H1 (cell line): ENCODE measurements at regions not wholly inside any gene's neighbourhood (a gene's known extent, or its start where the extent isn't known, plus 50 kb on each side); places are given as distances from the start of the nearest gene placed in this dataset.
"Not testable (repeated sequence)": the region's sequence is repeated elsewhere in the genome, so short reads cannot be mapped to it uniquely, and the experiment has no call there.

Experiments used
- CTCF ChIA-PET: fragments of 300-600 bp; sonication (Branson Sonifier 250); formaldehyde crosslinking; loops from one replicate; lab custom pipeline; 2021; ENCODE audit not compliant: partially characterized antibody; lab: Charles Lee
- POLR2A ChIA-PET: fragments of 300-600 bp; sonication (Branson Sonifier 250); formaldehyde crosslinking; loops from one replicate; lab custom pipeline; 2021; ENCODE audit warnings: inconsistent platforms; ENCODE audit not compliant: partially characterized antibody; lab: Charles Lee
- DNase-seq, 2 experiments: peaks; one replicate each; pipeline versions ENCODE4 v3.0.0 to v3.0.0-alpha.2; 2010 to 2022; ENCODE audit warnings: low spot score in 2 of 2, low read depth in 1 of 2, mixed read lengths in 1 of 2
- FAIRE-seq: peaks from 2 replicates; lab custom pipeline; 2011; peaks lifted over from hg19 to GRCh38; lab: Jason Lieb, UNC
- H2AFZ ChIP-seq: 2 replicates; pipeline ENCODE4 v1.8.1; 2012; ENCODE audit warnings: low read length, inconsistent platforms
- H2AK5ac ChIP-seq: 2 replicates; pipeline ENCODE4 v1.6.1; 2013; ENCODE audit warnings: low read depth, low read length
- H2BK120ac ChIP-seq: replicated peaks from 2 replicates; pipeline ENCODE3; 2013; ENCODE audit warnings: low read depth, low read length, inconsistent platforms
- H2BK12ac ChIP-seq: 2 replicates; pipeline ENCODE4 v1.6.1; 2013; ENCODE audit warnings: low read depth, low read length
- H2BK15ac ChIP-seq: 2 replicates; pipeline ENCODE4 v1.6.1; 2013; ENCODE audit warnings: low read length
- H2BK20ac ChIP-seq: 2 replicates; pipeline ENCODE4 v1.6.1; 2013; ENCODE audit warnings: low read length
- H2BK5ac ChIP-seq: 2 replicates; pipeline ENCODE4 v1.6.1; 2013; ENCODE audit warnings: low read depth, low read length
- H3K14ac ChIP-seq: 2 replicates; pipeline ENCODE4 v1.6.1; 2013; ENCODE audit warnings: inconsistent platforms; ENCODE audit not compliant: insufficient read length
- H3K18ac ChIP-seq: 2 replicates; pipeline ENCODE4 v1.6.1; 2013; ENCODE audit warnings: low read length; ENCODE audit errors: extremely low read depth
- H3K23ac ChIP-seq: 2 replicates; pipeline ENCODE4 v1.6.1; 2013; ENCODE audit warnings: inconsistent platforms; ENCODE audit not compliant: insufficient read length
- H3K23me2 ChIP-seq: 2 replicates; pipeline ENCODE4 v1.6.1; 2013; ENCODE audit warnings: low read depth, low read length
- H3K27ac ChIP-seq: 2 replicates; pipeline ENCODE4 v1.6.1; 2011; ENCODE audit warnings: low read depth, low read length, inconsistent platforms
- H3K27me3 ChIP-seq, 4 experiments: replicated peaks in 1 of 4; 1 replicate in 1 of 4; 2 replicates in 3 of 4; pipeline versions ENCODE4 v1.6.1 to v1.8.1; 2011 to 2013; ENCODE audit warnings: low read length in 3 of 4, mild to moderate bottlenecking in 3 of 4, inconsistent platforms in 2 of 4, mixed read lengths in 2 of 4, moderate library complexity in 1 of 4; ENCODE audit not compliant: control insufficient read depth in 3 of 4, insufficient read depth in 3 of 4; ENCODE audit errors: extremely low read depth in 1 of 4
- H3K36me3 ChIP-seq, 4 experiments: 2 replicates each; pipeline versions ENCODE4 v1.6.1 to v1.8.1; 2011 to 2013; ENCODE audit warnings: mild to moderate bottlenecking in 4 of 4, low read length in 3 of 4, moderate library complexity in 2 of 4, control low read depth in 1 of 4, inconsistent platforms in 1 of 4; ENCODE audit not compliant: insufficient read depth in 4 of 4, control insufficient read depth in 2 of 4
- H3K4ac ChIP-seq: replicated peaks from 2 replicates; pipeline ENCODE3; 2013; ENCODE audit warnings: low read length, low read depth, mixed read lengths, inconsistent platforms; ENCODE audit not compliant: insufficient read length
- H3K4me1 ChIP-seq, 4 experiments: replicated peaks in 1 of 4; 1 replicate in 1 of 4; 2 replicates in 3 of 4; pipeline versions ENCODE4 v1.6.1 to v1.8.1; 2011 to 2013; ENCODE audit warnings: low read length in 3 of 4, inconsistent platforms in 2 of 4, mixed read lengths in 1 of 4; ENCODE audit not compliant: insufficient read depth in 4 of 4, control insufficient read depth in 3 of 4
- H3K4me2 ChIP-seq, 2 experiments: 2 replicates each; pipeline versions ENCODE4 v1.6.1 to v1.8.1; 2011 to 2013; ENCODE audit warnings: low read depth in 2 of 2, low read length in 2 of 2, control low read depth in 1 of 2, inconsistent platforms in 1 of 2, mild to moderate bottlenecking in 1 of 2; ENCODE audit not compliant: insufficient read depth in 1 of 2
- H3K4me3 ChIP-seq, 4 experiments: fragments of 200-600, 300-600 bp in 1 of 4; sonication (generic), shearing (Covaris generic), sonication (Bioruptor Twin) in 1 of 4; 2 replicates each; pipeline versions ENCODE4 v1.5.1 to v1.8.1; 2011 to 2016; ENCODE audit warnings: low read length in 4 of 4, low read depth in 3 of 4, control low read depth in 2 of 4, inconsistent platforms in 2 of 4, mild to moderate bottlenecking in 2 of 4, mixed read lengths in 1 of 4, moderate library complexity in 1 of 4; ENCODE audit not compliant: insufficient read depth in 2 of 4; ENCODE audit errors: extremely low read depth in 1 of 4
- H3K56ac ChIP-seq: replicated peaks from 2 replicates; pipeline ENCODE3; 2013; ENCODE audit warnings: low read depth, mild to moderate bottlenecking, mixed read lengths, low read length, inconsistent platforms; ENCODE audit not compliant: insufficient read length
- H3K79me1 ChIP-seq: 2 replicates; pipeline ENCODE4 v1.6.1; 2013; ENCODE audit warnings: low read depth, low read length, control low read depth
- H3K79me2 ChIP-seq, 2 experiments: 2 replicates each; pipeline versions ENCODE4 v1.6.1 to v1.8.1; 2012 to 2013; ENCODE audit warnings: low read length in 2 of 2, mild to moderate bottlenecking in 2 of 2, inconsistent platforms in 1 of 2; ENCODE audit not compliant: insufficient read depth in 2 of 2, control insufficient read depth in 1 of 2
- H3K9ac ChIP-seq, 4 experiments: replicated peaks in 1 of 4; 1 replicate in 1 of 4; 2 replicates in 3 of 4; pipeline versions ENCODE4 v1.6.1 to v1.8.1; 2011 to 2013; ENCODE audit warnings: low read depth in 3 of 4, low read length in 3 of 4, control low read depth in 2 of 4, mild to moderate bottlenecking in 2 of 4, moderate library complexity in 2 of 4, inconsistent platforms in 1 of 4; ENCODE audit errors: extremely low read depth in 1 of 4
- H3K9me3 ChIP-seq, 2 experiments: 2 replicates each; pipeline versions ENCODE4 v1.6.1 to v1.8.1; 2012 to 2013; ENCODE audit warnings: mild to moderate bottlenecking in 2 of 2, moderate library complexity in 2 of 2, control low read depth in 1 of 2, inconsistent platforms in 1 of 2, low read depth in 1 of 2, low read length in 1 of 2, mixed read lengths in 1 of 2; ENCODE audit not compliant: insufficient read depth in 2 of 2
- H4K20me1 ChIP-seq, 2 experiments: replicated peaks in 1 of 2; 2 replicates each; pipeline versions ENCODE3 to v1.8.1; 2011 to 2013; ENCODE audit warnings: inconsistent platforms in 2 of 2, low read length in 2 of 2, mild to moderate bottlenecking in 1 of 2; ENCODE audit not compliant: insufficient read depth in 2 of 2, control insufficient read depth in 1 of 2
- H4K5ac ChIP-seq: 2 replicates; pipeline ENCODE4 v1.6.1; 2013; ENCODE audit warnings: low read length, low read depth, mixed read lengths, inconsistent platforms; ENCODE audit not compliant: insufficient read length
- H4K8ac ChIP-seq: 2 replicates; pipeline ENCODE4 v1.8.0; 2013; ENCODE audit warnings: mild to moderate bottlenecking, moderate library complexity, low read length, inconsistent platforms; ENCODE audit not compliant: insufficient read depth; ENCODE audit errors: extremely low read depth
- H4K91ac ChIP-seq: replicated peaks from 2 replicates; pipeline ENCODE3; 2013; ENCODE audit warnings: low read length, mixed read lengths, inconsistent platforms; ENCODE audit not compliant: insufficient read length
- WGBS, 2 experiments: shearing (Covaris generic) in 1 of 2; methylation state at CpG; one replicate each; pipeline versions ENCODE4 v1.1.6 to v1.1.7; 2013 to 2015; ENCODE audit warnings: low lambda C conversion rate in 2 of 2, mixed read lengths in 2 of 2, inconsistent platforms in 1 of 2, low coverage in 1 of 2, missing lambda C conversion rate in 1 of 2; ENCODE audit not compliant: insufficient replicate concordance in 2 of 2, insufficient coverage in 1 of 2, insufficient read length in 1 of 2; ENCODE audit errors: extremely low coverage in 1 of 2, missing lambda C conversion rate in 1 of 2; 5-methylcytosine and 5-hydroxymethylcytosine counted together

DNA sequence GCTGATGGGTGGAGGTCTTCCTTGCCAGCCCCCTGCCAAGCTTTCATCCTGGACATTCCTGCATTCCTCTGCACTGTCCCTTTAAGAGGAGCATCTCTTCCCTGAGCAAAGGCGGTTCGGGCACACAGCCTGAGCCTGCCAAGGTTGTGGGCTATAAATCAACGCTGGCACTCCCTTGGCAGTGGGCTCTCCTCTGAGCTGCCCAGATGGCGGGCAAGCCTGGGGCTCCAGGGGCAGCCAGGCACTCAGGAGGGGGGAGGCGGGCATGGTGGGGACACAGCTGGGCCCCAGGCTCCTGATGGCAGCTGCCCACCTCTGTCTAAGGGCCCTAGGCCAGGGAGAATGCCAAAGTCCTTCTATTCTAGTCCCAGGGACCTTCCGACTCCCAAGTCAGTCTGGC, 58.7 kb downstream of the HOXC4 start:
- H3K4ac ChIP-seq, H2BK20ac ChIP-seq, H4K8ac ChIP-seq, H4K91ac ChIP-seq, H3K18ac ChIP-seq, H2AK5ac ChIP-seq, H2BK12ac ChIP-seq, FAIRE-seq, H3K4me2 ChIP-seq, H3K36me3 ChIP-seq, POLR2A ChIA-PET, H3K56ac ChIP-seq, H3K23me2 ChIP-seq, H3K79me1 ChIP-seq, H3K4me1 ChIP-seq, H3K9me3 ChIP-seq, H3K23ac ChIP-seq, CTCF ChIA-PET, H3K9ac ChIP-seq, H3K79me2 ChIP-seq, H3K27ac ChIP-seq, H2AFZ ChIP-seq, H3K4me3 ChIP-seq, DNase-seq, H2BK5ac ChIP-seq, H2BK15ac ChIP-seq, H4K5ac ChIP-seq, H2BK120ac ChIP-seq, H4K20me1 ChIP-seq, H3K14ac ChIP-seq: not testable (repeated sequence)
- WGBS, 2 experiments, result 67% methylated on average over 2 of the region's 6 CpGs; no CpG with 5 or more reads in 1 of the 2 experiments
- H3K27me3 ChIP-seq, result peaks cover 23 to 31% (median 29%) of the 10 kb centered on the region in 4 experiments

DNA sequence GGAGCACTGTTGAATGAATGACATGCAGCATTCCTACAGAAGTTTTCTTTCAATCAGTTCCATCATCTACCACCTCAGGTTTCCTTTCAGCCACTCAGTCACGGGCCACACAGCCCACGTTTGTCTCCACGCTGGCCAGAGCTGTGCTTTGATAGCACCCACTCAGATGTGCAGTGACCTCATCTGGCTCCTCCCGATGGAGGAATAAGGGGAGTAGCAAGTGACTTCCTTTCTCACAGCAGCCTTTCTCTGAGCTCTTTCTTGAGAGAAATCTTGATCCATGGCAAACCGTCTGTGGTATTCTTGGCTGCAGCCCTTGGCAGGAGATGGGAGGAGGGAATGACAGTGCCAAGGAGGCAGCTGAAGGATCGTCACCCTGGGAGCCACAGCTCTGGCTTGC, 62.4 kb downstream of the HOXC4 start:
- H3K9ac ChIP-seq, H2AFZ ChIP-seq, H4K8ac ChIP-seq, H3K9me3 ChIP-seq, POLR2A ChIA-PET, H2BK15ac ChIP-seq, DNase-seq, H3K79me2 ChIP-seq, H4K5ac ChIP-seq, FAIRE-seq, H3K36me3 ChIP-seq, H3K56ac ChIP-seq, H2BK20ac ChIP-seq, H3K14ac ChIP-seq, H2BK12ac ChIP-seq, H2BK5ac ChIP-seq, H3K27ac ChIP-seq, H3K4me1 ChIP-seq, H3K4me2 ChIP-seq, H3K23ac ChIP-seq, H4K91ac ChIP-seq, H3K79me1 ChIP-seq, H3K4ac ChIP-seq, H3K4me3 ChIP-seq, H3K18ac ChIP-seq, H2BK120ac ChIP-seq, H4K20me1 ChIP-seq, H2AK5ac ChIP-seq, H3K23me2 ChIP-seq: not testable (repeated sequence)
- CTCF ChIA-PET, result interaction anchor here (1.1 kb wide), 3 partner anchors 45 to 310 kb away, joined by 3 to 4 read pairs (median 4); no protein-coding TSS in a partner anchor
- 40% methylated on average over 6 of the region's 6 CpGs; no CpG with 5 or more reads in 1 of the 2 experiments for WGBS, 2 experiments
- peaks cover 12 to 31% (median 18%) of the 10 kb centered on the region in 4 experiments; a peak in 6 of 7 replicates for H3K27me3 ChIP-seq
